GM19463 (cell line): ENCODE measurements at regions not wholly inside any gene's neighbourhood (a gene's known extent, or its start where the extent isn't known, plus 50 kb on each side); places are given as distances from the start of the nearest gene placed in this dataset.
"Not testable (repeated sequence)": the region's sequence is repeated elsewhere in the genome, so short reads cannot be mapped to it uniquely, and the experiment has no call there.

Source experiments
- ATAC-seq: cut with Tn5 transposase; IDR thresholded peaks from one replicate; pipeline ENCODE4 v1.9.1; 2021; ENCODE audit warnings: mild to moderate bottlenecking, moderate library complexity; ENCODE audit not compliant: unreplicated experiment

DNA sequence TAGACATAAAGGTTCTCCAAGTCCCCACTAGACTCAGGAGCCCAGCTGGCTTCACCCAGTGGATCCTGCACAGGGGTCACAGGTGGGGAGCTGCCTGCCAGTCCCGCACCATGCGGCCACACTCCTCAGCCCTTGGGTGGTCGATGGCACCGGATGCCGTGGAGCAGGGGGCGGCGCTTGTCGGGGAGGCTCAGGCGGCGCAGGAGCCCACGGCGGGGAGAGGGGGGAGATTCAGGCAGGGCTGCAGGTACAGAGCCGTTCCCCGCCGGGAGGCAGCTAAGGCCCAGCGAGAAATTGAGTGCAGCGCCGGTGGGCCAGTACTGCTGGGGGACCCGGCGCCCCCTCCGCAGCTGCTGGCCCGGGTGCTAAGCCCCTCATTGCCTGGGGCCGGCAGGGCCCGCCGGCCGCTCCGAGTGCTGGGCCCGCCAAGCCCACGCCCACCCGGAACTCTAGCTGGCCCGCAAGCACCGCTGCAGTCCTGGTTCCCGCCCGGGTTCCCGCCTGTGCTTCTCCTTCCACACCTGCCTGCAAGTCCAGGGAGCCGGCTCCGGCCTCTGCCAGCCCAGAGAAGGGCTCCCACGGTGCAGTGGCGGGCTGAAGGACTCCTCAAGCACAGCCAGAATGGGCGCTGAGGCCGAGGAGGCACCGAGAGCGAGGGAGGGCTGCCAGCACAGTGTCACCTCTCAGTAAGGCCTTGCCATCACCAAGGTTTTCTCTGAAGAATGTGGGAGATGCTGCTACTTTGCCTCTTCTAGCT, 58.4 kb upstream of the PPP1R12A start:
- no peak for ATAC-seq

DNA sequence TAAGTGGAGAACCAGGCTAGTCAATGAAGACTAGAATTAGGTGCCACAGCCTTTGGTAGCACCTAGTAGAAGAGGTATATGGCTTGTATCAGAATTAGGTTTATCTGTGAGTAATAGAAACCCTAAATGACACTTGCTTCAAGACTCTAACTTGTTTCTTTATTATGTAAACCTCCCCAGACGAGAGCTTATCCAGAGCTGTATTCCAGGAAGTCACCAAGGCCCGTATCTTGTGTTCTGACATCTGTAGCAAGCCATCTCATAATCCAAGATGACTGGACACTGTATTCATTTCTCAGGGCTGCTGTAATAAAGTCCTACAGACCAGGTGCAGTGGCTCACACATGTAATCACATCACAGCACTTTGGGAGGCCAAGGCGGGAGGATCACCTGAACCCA, 56.7 kb upstream of the PPP1R12A start:
- ATAC-seq, result no peak

DNA sequence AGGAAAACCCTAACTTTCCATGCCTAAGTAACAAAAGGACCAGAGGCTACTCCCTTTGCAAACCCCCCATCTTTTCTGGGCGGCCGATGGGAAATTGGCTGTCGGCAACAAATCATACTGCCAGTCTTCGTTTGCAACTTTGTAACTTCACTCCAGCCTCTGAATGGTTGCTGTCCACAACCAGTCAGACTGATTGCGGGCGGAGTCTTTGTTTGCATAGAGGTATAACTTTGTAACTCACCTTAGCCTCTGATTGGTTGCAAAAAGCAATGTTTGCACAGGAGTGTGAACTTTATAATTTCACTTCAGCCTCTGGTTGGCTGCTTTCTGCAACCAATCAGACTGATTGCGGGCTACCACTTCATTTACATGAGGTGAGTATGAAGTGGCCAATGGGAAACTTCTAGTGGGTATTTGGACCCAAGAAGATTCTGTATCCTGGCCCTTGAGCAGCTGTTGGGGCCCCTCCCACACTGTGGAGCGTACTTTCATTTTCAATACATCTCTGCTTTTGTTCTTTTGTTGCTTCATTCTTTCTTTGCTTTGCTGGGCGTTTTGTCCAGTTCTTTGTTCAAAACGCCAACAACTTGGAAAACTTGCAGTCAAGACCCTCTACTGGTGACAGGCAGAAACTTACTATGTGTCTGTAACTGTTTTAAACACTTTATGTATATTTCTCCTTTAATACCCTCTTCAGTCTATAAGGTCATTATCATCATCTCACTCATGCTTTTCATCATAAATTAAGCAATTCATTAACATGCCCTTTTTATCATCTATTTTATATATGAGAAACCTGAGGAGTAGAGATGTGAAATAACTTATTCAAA, 55.8 kb upstream of the PPP1R12A start:
- ATAC-seq, result not testable (repeated sequence)

DNA sequence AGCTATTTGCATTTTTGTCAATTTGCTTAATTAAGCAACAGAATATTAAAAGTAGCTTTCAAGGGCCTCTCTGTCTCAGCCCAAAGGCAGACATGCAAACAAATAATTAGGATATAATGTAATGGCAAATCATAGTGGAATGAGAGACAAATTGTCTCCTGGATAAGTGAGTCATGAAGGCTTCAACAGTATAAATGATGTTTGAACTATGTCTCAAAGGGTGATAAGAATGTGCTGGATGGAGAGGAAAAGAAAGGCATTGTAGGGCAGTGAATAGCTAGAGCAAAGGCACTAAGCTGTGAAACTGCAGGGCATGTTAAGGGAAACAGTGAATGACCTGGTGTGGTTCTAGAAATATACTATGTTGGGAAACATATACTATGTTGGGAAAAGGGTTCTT, 53.5 kb upstream of the PPP1R12A start:
- no peak for ATAC-seq

- no peak for ATAC-seq
Observed at GRCh38 chr12:79987731-79988130, 52.8 kb upstream of the PPP1R12A start.
